ENCODE measurements at regions not wholly inside any gene's neighbourhood (a gene's known extent, or its start where the extent isn't known, plus 50 kb on each side); places are given as distances from the start of the nearest gene placed in this dataset.

DNA sequence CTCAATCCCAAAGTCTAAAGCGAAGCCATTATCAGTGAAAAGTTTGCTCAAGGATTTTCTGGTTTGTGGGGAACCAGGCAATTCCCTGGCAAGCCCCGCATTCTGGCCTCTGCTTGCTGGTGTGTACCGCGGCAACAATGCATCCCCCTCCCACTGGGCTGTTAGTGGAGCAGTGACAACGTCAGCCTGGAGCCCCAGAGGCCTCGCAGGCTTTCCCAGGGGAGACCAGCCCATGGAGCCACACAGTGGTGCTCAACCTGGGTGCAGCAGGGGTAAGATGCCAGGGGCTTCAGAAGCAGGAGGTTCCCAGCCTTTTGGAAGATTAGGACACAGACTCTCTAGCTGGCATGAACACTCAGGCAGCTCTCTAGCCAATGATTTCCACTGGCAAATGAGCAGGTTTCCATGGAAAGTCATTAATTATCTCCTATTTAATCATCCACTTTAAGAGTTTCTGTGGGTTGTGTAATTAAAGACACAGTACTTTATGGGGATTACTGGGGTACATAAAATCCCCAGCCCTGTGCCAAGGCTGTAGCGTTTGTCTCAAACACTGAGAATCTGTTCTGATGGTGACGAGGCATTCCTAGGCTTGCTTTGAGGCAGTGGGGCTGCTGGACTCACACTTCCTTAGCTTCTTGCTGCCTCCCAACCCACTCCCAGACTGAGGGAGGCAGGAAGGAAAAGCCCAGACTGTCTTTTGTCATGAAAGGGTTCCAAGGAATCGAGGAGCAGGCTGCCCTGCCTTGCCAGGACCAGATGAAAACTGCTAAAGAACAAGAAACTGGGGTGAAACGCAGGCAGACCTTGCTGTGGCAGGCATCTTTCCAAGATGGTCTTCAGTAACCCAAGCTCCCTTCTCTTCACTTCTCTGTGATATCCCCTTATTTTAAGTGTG is 411.9 kb upstream of the SHH start:
- no peak for DNase-seq (ENCODE audit: low spot score)

DNA sequence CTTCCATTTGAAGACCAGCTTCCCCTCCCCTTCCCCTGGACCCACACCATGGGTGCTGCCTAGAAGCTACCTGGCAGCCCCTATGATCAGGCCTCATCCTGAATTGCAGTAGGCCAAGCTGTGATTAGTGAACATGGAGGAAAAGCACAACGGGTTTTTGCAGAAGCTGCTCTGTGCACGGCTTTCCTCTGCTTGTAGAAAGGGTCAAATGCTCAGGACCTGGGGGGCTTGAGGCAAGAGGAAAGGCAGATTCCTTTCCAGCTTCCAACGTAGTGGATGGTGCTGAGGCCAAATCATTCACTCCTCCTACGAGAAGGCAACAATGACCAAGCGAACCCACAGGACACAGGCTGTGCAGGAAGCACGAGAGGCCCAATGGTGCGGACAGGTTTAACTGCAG is 410.3 kb upstream of the SHH start:
- no peak for DNase-seq (ENCODE audit: low spot score)

DNA sequence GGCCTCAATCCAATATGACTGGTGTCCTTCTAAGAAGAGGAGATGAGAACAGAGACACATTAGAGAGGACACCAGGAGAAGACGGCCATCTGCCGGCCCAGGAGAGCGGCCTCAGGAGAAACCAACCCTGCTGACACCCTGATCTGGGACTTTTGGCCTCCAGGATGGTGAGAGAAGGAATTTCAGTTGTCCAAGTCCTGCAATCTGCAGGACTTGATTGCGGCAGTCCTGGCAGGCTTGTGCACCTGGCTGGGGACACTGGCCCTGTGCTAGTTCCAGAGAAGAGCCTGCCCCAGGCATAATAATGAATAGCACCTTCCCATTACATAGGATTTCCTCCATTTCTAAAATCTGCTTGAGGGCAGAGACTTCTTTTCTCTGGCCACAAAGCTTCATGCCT is 409.9 kb upstream of the SHH start:
- DNase-seq (ENCODE audit: low spot score), result no peak

DNA sequence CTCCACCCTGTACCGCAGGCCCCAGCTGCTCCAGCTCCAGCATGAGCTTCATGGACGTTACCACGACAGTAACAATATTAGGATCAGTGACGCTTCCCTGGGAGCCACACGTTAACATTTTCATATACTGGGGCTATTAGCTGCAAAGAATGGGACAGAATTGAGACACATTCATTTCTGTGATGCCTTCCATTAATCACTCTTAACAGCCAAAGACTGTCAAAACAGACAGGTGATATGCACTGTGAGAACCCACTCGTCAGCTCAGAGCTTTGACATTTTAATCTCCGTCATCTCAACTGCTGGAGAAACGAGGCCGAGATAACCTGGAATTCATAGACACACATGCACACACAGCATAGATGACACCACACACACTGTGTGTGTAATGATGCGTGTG is 408.4 kb upstream of the SHH start:
- no peak for DNase-seq (ENCODE audit: low spot score)

DNA sequence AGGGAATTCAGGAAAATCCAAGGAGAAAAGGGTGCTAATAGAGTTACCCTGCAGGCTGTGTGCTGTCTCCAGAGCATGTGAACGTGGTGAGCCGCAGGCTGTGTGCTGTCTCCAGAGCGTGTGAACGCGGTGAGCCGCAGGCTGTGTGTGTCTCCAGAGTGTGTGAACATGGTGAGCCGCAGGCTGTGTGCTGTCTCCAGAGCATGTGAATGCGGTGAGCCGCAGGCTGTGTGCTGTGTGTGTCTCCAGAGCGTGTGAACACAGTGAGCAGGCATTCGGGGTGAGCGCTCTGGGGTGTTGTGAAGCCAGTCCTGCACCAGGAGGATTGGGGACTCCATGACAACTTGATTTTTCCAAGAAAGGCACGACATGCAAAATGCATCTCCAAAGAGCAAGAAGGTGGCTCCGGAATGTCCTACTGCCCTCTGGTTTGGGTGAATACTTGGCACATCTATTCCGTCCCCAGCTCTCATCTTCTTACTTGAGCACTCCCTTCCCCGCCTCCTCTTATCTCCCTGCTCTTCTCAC is 407.9 kb upstream of the SHH start:
- DNase-seq (ENCODE audit: low spot score), result no peak

DNA sequence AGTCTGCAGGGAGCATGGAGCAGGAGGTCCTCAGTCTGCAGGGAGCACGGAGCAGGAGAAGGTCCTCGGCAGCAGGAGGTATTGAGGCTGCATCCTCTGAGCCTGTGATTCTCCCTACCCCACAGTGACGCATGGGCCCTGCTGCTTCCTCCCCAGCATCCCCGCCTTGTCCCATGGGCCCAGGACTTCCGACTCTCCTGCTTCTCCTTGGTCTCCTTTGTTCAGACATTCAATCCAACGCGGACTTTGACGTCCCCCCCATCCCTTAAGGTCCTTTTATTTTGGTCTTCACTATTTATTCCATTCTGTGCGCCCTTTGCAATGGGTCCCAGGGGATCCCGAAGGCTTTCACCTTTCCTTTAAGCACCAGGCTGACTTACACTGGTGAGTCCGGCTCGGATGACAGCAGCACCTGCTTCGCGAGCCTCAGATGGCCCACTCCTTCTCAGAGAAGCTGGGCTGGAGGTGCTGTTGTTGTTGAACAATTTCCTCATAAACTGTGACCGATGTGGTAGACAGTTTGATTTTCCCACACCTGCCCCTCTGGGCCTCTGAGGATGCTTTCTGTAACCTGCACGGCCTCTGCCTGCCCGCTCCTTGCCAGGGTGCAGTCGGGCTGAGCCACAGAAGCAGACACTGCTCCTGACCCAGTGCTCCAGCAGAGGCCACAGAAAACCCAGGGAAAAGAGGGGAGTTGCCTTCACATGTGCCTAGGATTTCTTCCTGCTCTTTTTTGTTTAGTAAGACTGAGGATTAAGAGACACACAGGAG is 407.2 kb upstream of the SHH start:
- no peak for DNase-seq (ENCODE audit: low spot score)

DNA sequence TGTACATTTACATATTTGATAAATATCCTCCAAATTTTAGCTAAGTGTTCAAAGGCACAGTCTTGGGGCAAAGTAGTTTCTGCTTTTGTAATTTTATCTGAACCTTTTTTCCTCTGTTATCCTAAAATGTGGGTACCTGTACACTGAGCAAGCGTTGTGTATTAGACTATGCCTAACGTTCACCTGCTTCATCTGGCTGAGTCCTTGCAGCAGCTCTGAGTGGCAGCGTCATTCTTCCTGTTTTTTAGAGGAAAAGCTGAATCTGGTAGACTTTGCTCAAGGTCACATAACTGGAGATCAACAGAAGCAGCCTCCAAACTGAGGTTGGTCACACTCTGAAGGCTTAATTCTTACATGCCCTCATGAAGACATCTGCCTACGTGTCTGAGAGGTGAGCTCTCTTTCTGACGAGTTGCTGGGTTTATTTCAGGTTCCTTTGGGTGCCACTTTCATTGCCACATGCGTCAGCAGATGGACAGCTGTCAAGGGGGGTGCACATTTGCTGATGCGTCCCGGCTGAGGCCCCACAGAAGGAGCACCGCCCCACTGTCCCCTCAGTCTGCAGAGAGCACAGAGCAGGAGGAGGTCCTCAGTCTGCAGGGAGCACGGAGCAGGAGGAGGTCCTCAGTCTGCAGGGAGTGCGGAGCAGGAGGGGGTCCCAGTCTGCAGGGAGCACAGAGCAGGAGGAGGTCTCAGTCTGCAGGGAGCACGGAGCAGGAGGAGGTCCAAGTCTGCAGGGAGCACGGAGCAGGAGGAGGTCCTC is 406.5 kb upstream of the SHH start:
- DNase-seq (ENCODE audit: low spot score), result no peak

DNA sequence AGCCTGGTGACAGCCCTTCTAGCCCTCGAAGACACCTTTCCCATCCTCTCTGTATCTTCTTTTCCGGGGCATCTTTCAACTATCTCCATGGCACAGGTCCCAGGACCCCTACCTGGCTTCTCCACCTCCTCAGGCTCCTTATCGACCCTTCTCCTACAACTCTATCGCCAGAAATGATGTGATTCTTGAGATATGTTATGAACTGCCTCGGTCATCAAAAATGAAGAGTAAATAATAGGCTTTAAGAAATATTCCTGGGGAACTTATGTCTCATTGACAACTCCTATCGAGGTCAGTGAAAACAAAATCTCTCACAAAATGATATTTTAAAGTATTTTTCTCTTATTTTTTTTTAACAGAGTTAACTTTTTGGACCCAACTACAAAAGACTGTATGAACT is 405.5 kb upstream of the SHH start:
- no peak for DNase-seq (ENCODE audit: low spot score)

DNA sequence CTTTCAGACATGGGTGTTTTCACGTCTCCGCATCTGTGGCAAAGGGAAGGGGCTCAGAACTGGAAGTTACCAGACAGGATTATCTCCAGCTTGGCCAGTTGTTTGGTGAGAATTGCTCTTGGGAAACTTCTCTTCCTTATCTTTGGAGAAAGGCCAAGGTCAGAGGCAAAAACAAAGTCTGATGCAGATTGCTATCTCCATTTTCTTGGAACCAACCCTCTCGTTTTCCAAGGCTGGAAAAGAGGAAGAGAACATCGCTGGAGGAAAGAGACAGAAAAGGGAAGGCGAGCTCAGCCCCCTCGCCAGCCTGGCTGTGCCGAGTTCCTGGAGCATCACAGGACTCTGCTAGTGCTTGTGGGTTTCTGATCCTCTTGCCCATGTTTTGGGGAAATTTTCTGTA is 396.8 kb upstream of the SHH start:
- no peak for DNase-seq (ENCODE audit: low spot score)

DNA sequence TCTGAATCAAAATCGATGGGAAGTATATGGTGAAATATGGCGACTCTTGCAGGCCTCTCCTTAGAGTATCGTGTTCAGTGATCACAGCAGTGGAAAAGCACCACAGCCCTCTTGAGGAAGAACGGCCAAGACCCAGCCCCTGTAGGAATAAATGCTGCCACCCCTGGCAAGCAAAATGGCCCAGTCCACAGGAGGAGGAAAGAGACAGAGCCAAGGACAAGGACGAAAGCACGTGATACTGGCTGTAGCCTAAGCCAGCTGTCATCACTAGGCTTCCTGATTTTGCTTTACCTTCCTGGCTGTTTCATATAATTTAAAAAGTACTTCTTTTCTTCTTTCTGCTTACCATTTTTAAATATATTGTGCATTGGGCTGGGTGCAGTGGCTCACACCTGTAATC is 395.0 kb upstream of the SHH start:
- DNase-seq (ENCODE audit: low spot score), result no peak

DNA sequence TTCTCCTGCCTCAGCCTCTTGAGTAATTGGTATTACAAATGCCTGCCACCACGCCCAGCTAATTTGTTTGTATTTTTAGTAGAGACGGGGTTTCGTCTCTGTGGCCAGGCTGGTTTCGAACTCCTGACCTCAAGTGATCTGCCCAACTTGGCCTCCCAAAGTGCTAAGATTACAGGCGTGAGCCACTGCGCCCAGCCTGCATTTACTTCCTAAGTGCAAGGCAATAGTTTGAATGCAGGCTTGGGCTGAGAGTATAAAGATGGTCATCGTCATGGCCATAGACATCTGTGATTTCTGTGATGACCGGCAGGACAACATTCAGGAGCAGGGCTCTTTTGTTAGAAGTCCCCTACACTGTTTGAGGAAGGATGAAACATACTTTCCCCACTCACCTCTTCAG is 393.9 kb upstream of the SHH start:
- DNase-seq (ENCODE audit: low spot score), result no peak

DNA sequence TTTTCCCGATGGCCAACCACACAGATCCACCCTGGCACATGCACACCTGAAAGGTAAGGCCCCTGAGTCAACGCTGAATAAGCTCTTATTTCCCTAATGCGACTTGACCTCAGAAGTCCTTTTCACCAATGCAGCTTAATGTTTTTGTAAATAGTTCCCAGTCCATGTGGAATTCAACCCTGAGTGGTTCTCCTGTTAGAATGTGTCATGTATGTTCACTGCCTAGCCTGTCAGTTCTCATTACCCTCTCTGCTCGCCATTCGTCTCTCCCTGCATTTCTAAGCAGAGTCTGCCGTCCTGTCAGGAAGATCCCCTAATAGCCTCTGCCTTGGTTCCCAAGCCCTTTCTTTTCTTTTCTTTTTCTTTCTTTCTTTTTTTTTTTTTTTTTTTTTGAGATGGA is 392.6 kb upstream of the SHH start:
- no peak for DNase-seq (ENCODE audit: low spot score)

DNA sequence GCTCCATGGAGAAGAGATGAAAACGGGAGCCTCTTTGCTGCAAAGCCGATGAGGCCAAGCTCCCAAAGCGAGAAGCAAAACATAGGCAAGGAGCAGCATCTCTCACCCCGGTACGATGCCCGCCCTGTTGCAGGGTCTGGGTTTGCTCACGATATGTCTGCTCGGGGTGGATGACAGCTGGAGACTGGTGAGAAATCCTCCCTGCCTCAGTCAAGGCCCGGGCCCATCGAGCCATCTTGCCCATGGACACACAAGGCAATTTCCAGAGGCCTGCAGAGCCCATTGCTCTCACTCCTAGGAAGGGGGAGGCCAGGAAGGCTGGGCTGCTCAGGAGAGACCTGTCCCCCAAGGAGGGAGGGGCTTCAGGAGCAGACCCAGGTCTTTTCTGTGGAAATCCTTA is 391.7 kb upstream of the SHH start:
- DNase-seq (ENCODE audit: low spot score), result no peak

DNA sequence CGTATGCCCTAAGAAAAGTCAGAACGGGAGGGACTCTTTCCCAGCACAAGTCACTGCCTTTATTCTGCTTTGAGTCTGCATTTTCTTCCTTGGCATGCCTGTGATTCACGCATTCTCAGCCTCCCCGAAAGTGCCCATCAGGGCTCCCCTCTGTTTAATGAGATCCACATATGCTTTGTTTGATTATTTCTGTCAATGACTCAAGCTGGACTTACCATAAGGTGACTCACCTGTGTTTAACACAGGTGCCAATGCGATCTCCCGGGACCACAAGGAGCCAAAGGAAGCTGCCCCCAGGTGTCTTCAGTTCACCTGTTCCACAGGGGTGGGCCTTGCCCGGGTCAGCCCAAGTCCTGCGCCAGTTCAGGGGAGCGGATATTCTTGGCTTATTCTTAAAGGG is 386.0 kb upstream of the SHH start:
- DNase-seq (ENCODE audit: low spot score), result no peak

DNA sequence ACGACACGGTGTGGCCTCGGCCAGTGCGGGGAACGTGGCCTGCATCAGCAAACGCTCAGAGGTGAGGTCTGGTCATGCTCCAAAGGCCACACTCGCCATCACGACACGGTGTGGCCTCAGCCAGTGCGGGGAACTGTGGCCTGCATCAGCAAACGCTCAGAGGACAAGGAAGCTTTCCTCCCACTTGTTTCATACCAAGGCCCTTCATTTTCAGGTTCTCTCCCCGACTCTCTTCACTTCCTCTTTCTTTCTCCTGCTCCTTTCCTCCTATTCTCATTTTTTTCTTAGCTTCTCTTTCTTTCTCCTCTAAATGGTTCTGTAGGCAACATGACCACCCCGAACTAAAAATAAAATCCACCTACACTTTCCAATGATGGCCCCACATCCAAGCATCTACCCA is 384.4 kb upstream of the SHH start:
- no peak for DNase-seq (ENCODE audit: low spot score)

DNA sequence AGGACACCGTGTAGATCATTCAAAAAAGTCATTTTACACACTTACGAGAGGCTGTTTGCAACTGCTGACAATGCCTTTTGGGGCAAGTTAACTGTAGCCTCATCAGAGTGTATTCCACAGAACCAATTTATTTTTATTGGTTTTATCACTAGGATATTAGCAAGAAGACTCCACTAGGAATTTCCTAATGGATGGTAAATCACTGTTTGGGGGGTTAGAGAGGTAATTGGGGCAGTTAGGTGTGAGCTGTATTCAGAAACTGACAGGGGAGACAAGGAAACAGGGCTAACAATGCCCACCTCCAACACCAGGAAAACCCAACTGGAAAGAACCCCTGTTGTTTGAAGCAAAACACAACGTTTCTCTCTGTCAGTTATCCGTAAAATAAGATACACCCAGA is 383.0 kb upstream of the SHH start:
- no peak for DNase-seq (ENCODE audit: low spot score)

DNA sequence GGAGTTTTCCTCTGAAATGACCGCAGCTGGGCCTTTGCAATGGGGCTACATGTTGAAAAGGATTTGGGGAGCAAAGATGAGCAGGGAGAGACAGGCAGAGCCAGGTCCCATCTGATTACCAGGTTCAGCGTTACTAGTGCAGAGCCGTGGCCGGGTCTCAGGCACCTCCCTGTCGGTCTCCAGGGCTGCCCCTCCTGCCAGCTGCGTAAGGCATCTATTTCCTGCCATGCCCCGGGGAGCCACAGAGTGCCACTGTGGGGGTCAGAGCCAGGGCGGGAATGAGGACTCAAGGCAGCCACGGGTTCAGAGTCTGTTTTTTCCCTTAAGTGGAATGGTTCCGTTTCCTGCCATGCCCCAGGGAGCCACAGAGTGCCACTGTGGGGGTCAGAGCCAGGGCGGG is 382.6 kb upstream of the SHH start:
- no peak for DNase-seq (ENCODE audit: low spot score)

DNA sequence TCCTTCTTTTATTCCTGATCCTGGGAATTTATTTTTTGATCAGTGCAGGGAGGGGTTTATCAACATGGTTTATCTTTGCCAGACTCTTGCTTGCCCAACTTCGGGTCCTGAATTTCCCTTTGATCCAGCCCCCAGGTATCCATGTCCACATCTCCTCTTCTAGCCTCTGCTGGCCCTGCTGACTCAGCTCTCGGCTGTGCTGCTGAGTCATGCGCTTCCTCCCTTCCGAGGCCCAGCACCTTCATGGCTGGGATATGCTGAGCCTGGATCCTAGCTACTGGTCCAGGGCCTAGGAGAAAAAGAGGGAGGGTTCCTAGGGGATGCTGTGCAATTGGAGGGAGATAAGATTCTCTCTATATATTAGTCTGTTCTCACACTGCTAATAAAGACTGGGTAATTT is 380.7 kb upstream of the SHH start:
- no peak for DNase-seq (ENCODE audit: low spot score)

DNA sequence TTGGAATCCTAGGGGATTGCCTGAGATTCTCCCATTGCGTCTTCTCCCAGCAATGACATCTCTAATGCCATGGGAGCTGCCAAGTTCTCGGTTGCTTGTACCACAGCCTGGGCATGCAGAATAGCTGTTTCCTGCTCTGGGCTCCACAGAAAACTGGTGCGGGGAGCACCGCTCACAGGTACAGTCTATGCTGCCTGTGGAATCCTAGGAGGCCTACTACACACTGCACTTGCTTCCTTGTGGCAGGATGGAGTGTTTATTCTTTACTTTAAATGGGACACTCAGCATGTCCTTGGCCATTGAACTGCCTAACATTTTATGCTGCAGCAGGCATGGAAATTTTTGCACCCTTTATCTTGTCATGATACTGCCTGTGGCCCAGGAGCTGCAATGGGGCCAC is 378.8 kb upstream of the SHH start:
- no peak for DNase-seq (ENCODE audit: low spot score)

DNA sequence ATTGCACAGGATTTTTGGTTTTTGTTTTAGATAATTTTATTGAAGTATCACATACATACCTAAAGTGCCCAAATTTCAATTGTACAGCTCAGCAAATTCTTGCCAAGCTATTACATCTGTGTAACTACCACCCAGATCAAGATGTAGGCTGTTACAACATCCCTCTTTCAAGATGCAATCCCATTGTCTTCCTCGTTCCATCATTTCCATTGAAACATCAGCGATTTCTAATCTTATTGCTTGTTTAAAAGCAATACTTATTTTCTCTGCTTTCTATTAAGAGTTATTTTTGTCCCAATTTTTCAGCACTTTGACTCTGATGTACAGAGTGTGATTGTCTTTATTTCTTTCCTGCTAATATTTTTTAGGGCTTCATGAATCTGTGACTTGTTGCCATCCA is 372.8 kb upstream of the SHH start:
- DNase-seq (ENCODE audit: low spot score), result no peak

DNA sequence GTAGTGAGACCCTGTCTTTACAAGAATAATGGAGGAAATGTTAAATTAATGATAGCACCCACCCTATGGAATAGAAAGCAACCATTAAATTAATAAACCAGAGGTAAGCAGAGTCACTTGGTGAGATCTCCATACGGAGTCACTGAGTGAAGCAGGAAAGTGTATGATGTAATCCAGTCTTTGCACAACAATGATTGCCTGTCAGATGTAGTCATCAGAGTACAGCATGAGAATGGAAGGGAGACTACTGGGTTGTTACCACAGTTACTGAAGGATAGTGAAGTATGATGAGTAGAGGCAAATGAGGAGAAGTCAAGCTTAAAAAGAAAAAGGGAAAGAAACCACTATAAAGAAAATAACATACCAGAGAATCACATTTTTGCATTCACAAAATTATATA is 371.9 kb upstream of the SHH start:
- DNase-seq (ENCODE audit: low spot score), result no peak

DNA sequence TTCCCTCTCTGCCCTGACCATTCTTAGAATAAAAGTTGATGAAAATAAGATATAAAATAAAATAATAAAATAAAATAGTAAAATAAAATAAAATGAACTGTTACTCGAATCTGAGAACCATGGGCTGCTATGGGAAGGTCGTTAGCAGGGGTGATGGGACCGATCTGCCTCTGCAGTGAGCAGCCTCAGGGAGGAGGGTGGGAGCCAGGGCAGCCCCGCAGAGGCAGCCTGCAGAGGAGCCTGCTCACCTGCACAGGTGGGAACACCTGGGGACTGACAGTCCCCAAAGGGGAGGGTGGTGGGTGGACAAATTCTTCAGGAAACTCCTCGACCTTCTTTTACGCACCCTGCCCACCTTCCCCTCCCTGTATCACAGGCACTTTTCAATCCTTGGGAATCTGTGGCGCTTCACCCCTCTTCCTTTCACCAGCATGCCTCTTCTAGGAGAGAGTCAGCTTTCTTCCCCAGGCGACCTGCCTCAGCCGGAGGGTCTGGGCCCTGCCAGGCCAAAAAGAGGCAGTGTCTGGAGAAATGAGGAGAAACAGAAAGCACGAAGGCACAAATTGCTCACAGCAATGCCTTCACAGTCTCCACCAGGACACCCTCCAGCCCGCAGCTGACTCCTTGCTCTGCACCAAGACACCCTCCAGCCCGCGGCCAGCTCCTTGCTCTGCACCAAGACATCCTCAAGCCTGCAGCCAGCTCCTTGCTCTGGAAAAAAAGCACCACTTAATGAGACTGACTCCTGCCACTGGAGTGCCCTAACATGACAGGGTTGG is 368.4 kb upstream of the SHH start:
- no peak for DNase-seq (ENCODE audit: low spot score)

Measured in A172 (cell line).